Retinal pigment epithelial cell (primary cell): ENCODE measurements at regions not wholly inside any gene's neighbourhood (a gene's known extent, or its start where the extent isn't known, plus 50 kb on each side); places are given as distances from the start of the nearest gene placed in this dataset.
A peak's percentile ranks its signal among the peaks of the same experiment; 100 is the strongest.
"Not testable (repeated sequence)": the region's sequence is repeated elsewhere in the genome, so short reads cannot be mapped to it uniquely, and the experiment has no call there.

Source experiments
- DNase-seq: peaks from one replicate; pipeline ENCODE4 v3.0.0-alpha.2; 2010; ENCODE audit warnings: low read depth
- H3K4me3 ChIP-seq: 2 replicates; pipeline ENCODE4 v1.5.1; 2011; ENCODE audit warnings: mild to moderate bottlenecking, low read length, control low read depth, moderate library complexity
- CTCF ChIP-seq: conservative IDR thresholded peaks from 2 replicates; pipeline ENCODE4 v1.5.1; 2011; ENCODE audit warnings: low read depth, low read length, control low read depth, inconsistent platforms

DNA sequence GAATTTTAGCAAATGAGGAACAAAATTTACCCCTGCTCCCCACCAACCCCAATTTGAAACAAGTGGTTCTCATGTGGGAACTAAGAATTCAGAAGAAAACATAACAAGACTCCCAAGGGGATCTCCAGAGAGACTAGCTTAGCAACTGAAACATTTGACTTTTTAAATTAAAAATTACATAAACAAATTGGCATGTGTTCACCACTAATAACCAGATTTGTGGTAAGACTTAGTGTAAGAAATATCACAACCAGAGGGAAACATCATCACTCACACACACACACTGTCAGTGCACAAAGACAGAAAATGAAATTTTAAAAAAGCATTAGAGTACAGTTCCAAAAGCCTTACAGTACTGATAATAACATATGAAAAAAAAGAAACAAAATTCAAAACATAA, 348.8 kb downstream of the CGGBP1 start:
- no peak for TF ChIP-seq CTCF
- no peak overlapping the region for H3K4me3 ChIP-seq
- DNase-seq: no peak

- DNase-seq: no peak
- no peak for TF ChIP-seq CTCF
- H3K4me3 ChIP-seq: no peak overlapping the region
Observed at GRCh38 chr3:87706176-87706575, 352.6 kb downstream of the CGGBP1 start.

GRCh38 chr3:87702600-87702999, 356.2 kb downstream of the CGGBP1 start:
- DNase-seq: no peak
- H3K4me3 ChIP-seq: no peak overlapping the region
- no peak for TF ChIP-seq CTCF

DNA sequence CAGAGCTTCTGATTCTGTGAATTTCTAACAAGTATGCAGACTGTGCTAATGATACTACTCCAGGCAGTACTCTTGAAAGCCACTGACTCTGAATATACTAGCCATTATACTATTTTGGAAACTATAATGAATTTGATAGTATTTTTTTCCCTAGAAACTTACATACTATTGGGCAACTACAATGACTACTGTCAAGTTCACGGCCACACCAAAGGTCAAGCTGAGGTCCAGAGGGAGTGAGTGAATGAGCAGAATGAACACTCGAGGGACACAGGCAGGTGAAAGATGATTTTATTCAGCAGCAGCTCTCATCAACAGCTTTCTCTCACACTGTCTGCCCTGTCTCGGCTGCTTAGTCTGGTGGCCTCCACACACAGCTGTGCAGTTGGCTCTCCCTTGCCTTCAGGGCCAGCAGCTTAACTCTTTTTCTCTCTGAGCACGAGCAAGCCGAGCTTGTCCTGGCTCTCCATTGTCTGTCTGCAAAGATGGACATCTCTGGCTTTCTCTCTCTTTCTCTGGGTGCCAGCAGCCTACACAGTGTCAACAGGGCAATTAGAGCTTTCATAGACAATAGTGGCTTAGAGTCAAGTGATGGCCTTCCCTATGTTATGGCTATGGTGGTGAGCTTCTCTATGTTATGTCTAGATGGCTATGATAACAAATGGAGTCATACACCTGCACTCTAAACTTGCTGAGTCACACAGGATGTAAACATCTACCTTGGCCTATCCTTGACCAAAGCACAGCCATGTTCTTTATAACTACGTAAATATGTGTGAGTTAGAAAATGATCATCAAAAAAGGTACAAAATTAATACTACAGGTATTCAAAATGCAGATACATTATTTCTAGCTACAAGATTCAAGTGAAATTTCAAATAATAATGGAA, 362.4 kb downstream of the CGGBP1 start:
- H3K4me3 ChIP-seq: no peak overlapping the region
- DNase-seq: no peak
- no peak for TF ChIP-seq CTCF

- no peak for DNase-seq
- H3K4me3 ChIP-seq: no peak overlapping the region
- no peak for TF ChIP-seq CTCF
Observed at GRCh38 chr3:87694678-87695077, 364.1 kb downstream of the CGGBP1 start.

- H3K4me3 ChIP-seq: no peak overlapping the region
- no peak for TF ChIP-seq CTCF
- DNase-seq: peak; percentile 2
Observed at GRCh38 chr3:87691109-87691508, 367.7 kb downstream of the CGGBP1 start.

DNA sequence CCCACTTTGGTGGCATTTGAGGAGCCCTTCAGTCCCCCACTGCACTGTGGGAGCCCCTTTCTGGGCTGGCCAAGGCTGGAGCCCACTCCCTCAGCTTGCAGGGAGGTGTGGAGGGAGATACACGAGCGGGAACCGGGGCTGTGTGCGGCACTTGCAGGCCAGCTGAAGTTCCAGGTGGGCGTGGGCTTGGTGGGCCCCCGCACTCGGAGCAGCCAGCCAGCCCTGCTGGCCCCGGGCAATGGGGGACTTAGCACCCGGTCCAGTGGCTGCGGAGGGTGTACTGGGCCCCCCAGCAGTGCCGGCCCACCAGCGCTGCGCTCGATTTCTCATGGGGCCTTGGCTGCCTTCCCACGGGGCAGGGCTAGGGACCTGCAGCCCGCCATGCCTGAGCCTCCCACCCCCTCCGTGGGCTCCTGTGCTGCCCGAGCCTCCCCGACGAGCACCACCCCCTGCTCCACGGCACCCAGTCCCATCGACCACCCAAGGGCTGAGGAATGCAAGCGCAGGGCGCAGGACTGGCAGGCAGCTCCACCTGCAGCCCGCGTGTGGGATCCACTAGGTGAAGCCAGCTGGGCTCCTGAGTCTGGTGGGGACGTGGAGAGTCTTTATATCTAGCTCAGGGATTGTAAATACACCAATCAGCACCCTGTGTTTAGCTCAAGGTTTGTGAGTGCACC, 379.7 kb downstream of the CGGBP1 start:
- not testable (repeated sequence) for DNase-seq, H3K4me3 ChIP-seq
